Brain microvascular endothelial cell (primary cell): ENCODE measurements at regions not wholly inside any gene's neighbourhood (a gene's known extent, or its start where the extent isn't known, plus 50 kb on each side); places are given as distances from the start of the nearest gene placed in this dataset.

Experiments
- DNase-seq: peaks from one replicate; pipeline ENCODE4 v3.0.0-alpha.2; 2020
- H3K27ac ChIP-seq: fragments of 250-450 bp; sonication (Bioruptor Pico); 2 replicates; pipeline ENCODE4 v1.5.1; 2020; ENCODE audit warnings: mild to moderate bottlenecking, moderate library complexity
- H3K27me3 ChIP-seq: fragments of 250-450 bp; sonication (Bioruptor Pico); replicated peaks from 2 replicates; pipeline ENCODE4 v1.5.1; 2020; ENCODE audit warnings: mild to moderate bottlenecking
- H3K36me3 ChIP-seq: fragments of 250-450 bp; sonication (Bioruptor Pico); replicated peaks from 2 replicates; pipeline ENCODE4 v1.5.1; 2020; ENCODE audit warnings: mild to moderate bottlenecking
- H3K4me3 ChIP-seq: 2 replicates; pipeline ENCODE4 v1.5.1; 2011; ENCODE audit warnings: low read depth, mild to moderate bottlenecking, control low read depth, low read length, moderate library complexity
- CTCF ChIP-seq: IDR thresholded peaks from 2 replicates; pipeline ENCODE4 v1.5.1; 2011; ENCODE audit warnings: low read depth, mild to moderate bottlenecking, moderate library complexity, low read length, control low read depth, inconsistent platforms; ENCODE audit errors: missing control alignments
- in situ Hi-C: cut with HindIII; loops from 2 replicates; pipeline ENCODE4 v1.10.0; 2017; ENCODE audit warnings: low sequenced_read_pairs, low pct_ligation_motif_present

- in situ Hi-C loops = no loop called here
- H3K36me3 ChIP-seq = no peaks in the 10 kb centered on the region
- TF ChIP-seq CTCF = no peak
- H3K27me3 ChIP-seq = no peaks in the 10 kb centered on the region
- no peak overlapping the region for H3K4me3 ChIP-seq
- no peak for DNase-seq
- H3K27ac ChIP-seq = no peak overlapping the region
Observed at GRCh38 chr1:200336901-200337391, 72.9 kb downstream of the ZNF281 start.

GRCh38 chr1:200336101-200336845 lies 73.6 kb downstream of the ZNF281 start:
- Histone ChIP-seq H3K27ac (no peak overlapping the region), H3K27me3 (no peaks in the 10 kb centered on the region), H3K4me3 (no peak overlapping the region), H3K36me3 (no peaks in the 10 kb centered on the region)
- in situ Hi-C loops = no loop called here
- DNase-seq = no peak
- TF ChIP-seq CTCF = no peak

- H3K27ac ChIP-seq = no peak overlapping the region
- H3K27me3 ChIP-seq = no peaks in the 10 kb centered on the region
- no peak overlapping the region for H3K4me3 ChIP-seq
- TF ChIP-seq CTCF = no peak
- no peaks in the 10 kb centered on the region for H3K36me3 ChIP-seq
- DNase-seq = no peak
- in situ Hi-C loops = no loop called here
Observed at GRCh38 chr1:200334661-200335256, 75.1 kb downstream of the ZNF281 start.

DNA sequence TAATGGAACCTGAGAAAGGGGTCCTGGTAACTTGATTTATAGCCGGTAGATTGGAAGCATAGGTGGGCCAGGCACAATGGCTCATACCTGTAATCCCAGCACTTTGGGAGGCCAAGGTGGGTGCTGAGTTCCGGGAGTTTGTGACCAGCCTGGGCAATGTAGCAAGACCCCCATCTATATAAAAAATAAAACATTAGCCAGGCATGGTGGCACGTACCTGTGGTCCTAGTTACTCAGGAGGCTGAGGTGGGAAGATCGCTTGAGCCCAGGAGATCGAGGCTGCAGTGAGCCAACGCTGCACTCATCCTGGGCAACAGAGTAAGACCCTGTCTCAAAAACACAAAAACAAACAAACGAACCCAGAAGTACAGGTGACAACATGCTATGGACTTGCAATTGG lies 76.5 kb downstream of the ZNF281 start:
- Histone ChIP-seq H3K27ac (no peak overlapping the region), H3K36me3 (no peaks in the 10 kb centered on the region), H3K27me3 (no peaks in the 10 kb centered on the region), H3K4me3 (no peak overlapping the region)
- no peak for TF ChIP-seq CTCF
- DNase-seq = no peak
- in situ Hi-C loops = no loop called here

- no peak for TF ChIP-seq CTCF
- in situ Hi-C loops = no loop called here
- Histone ChIP-seq H3K27me3 (no peaks in the 10 kb centered on the region), H3K4me3 (no peak overlapping the region), H3K27ac (no peak overlapping the region), H3K36me3 (no peaks in the 10 kb centered on the region)
- DNase-seq = no peak
Observed at GRCh38 chr1:200332716-200333115, 77.1 kb downstream of the ZNF281 start.
